Prostate gland (tissue), 2 donors: ENCODE measurements at regions not wholly inside any gene's neighbourhood (a gene's known extent, or its start where the extent isn't known, plus 50 kb on each side); places are given as distances from the start of the nearest gene placed in this dataset.
"Not testable (repeated sequence)": the region's sequence is repeated elsewhere in the genome, so short reads cannot be mapped to it uniquely, and the experiment has no call there.

Experiments used
- DNase-seq: peaks from one replicate; pipeline ENCODE4 v3.0.0-alpha.2; 2019; ENCODE audit warnings: low spot score
- H3K27ac ChIP-seq, 2 donors: fragments of 200-600 bp; sonication (generic); 2 replicates each; pipeline ENCODE4 v1.5.1; 2017 to 2019
- H3K27me3 ChIP-seq: fragments of 200-600 bp; sonication (generic); replicated peaks from 2 replicates; pipeline ENCODE4 v1.5.1; 2019; ENCODE audit not compliant: insufficient read depth
- H3K36me3 ChIP-seq, 2 donors: fragments of 200-600 bp; sonication (generic); 1 replicate in 1 of 2; 2 replicates in 1 of 2; pipeline versions ENCODE4 v1.5.1 to v1.8.1; 2017 to 2019
- H3K4me1 ChIP-seq: fragments of 200-600 bp; sonication (generic); replicated peaks from 2 replicates; pipeline ENCODE4 v1.5.1; 2019
- H3K4me3 ChIP-seq, 2 donors: fragments of 200-600 bp; sonication (generic); 2 replicates each; pipeline ENCODE4 v1.5.1; 2017 to 2019
- H3K9me3 ChIP-seq: fragments of 200-600 bp; sonication (generic); 2 replicates; pipeline ENCODE4 v1.5.1; 2017
- CTCF ChIP-seq, 4 experiments: fragments of 200-600 bp in 2 of 4; fragments of 450-650 bp in 2 of 4; sonication (generic) in 2 of 4; IDR thresholded peaks; 1 replicate in 3 of 4; 2 replicates in 1 of 4; pipeline ENCODE4 v1.5.1; 2016 to 2019; ENCODE audit warnings: antibody characterized with exemption in 4 of 4, mild to moderate bottlenecking in 2 of 4, moderate library complexity in 2 of 4
- POLR2A ChIP-seq: fragments of 450-650 bp; IDR thresholded peaks from one replicate; pipeline ENCODE4 v1.6.1; 2016; ENCODE audit warnings: antibody characterized with exemption, mild to moderate bottlenecking
- POLR2AphosphoS5 ChIP-seq: sonication (generic); formaldehyde crosslinking; IDR thresholded peaks from one replicate; pipeline ENCODE4 v1.6.1; 2017; ENCODE audit warnings: antibody characterized with exemption
- WGBS: methylation state at CpG from one replicate; pipeline ENCODE4 v1.1.5; 2018; 5-methylcytosine and 5-hydroxymethylcytosine counted together
- intact Hi-C: fragments of 100-400 bp; cut with DNase I; formaldehyde crosslinking; loops from one replicate; pipeline ENCODE4 v1.14.2; 2022

GRCh38 chr3:87822563-87822962 is 236.2 kb downstream of the CGGBP1 start:
- intact Hi-C loops: no loop called here
- WGBS: 49% methylated on average over 2 of the region's 2 CpGs

GRCh38 chr3:87813503-87813902 is 245.3 kb downstream of the CGGBP1 start:
- H3K9me3 ChIP-seq, DNase-seq, H3K4me1 ChIP-seq, H3K4me3 ChIP-seq, H3K27me3 ChIP-seq, intact Hi-C loops, H3K27ac ChIP-seq, H3K36me3 ChIP-seq: not testable (repeated sequence)
- 87% methylated on average over 6 of the region's 6 CpGs for WGBS

More at GRCh38 chr3:87822563-87822962, 236.2 kb downstream of the CGGBP1 start:
- Histone ChIP-seq H3K27ac (no peak overlapping the region), H3K4me1 (no peaks in the 10 kb centered on the region), H3K4me3 (no peak overlapping the region), H3K9me3 (no peaks in the 10 kb centered on the region), H3K36me3 (no peaks in the 10 kb centered on the region), H3K27me3 (no peaks in the 10 kb centered on the region)
- no peak for DNase-seq
- TF ChIP-seq POLR2AphosphoS5: no peak
- TF ChIP-seq POLR2A: no peak
- TF ChIP-seq CTCF (IDR thresholded peaks at IDR 0.05): no peak

GRCh38 chr3:87811953-87812352 is 246.9 kb downstream of the CGGBP1 start:
- no peaks in the 10 kb centered on the region for H3K27me3 ChIP-seq
- TF ChIP-seq POLR2A: no peak
- TF ChIP-seq CTCF (IDR thresholded peaks at IDR 0.05): no peak
- TF ChIP-seq POLR2AphosphoS5: no peak
- intact Hi-C loops: no loop called here
- DNase-seq: no peak
- no peak overlapping the region for H3K27ac ChIP-seq
- no peaks in the 10 kb centered on the region for H3K36me3 ChIP-seq
- H3K4me3 ChIP-seq: no peak overlapping the region
- no peaks in the 10 kb centered on the region for H3K9me3 ChIP-seq
- no peaks in the 10 kb centered on the region for H3K4me1 ChIP-seq
- 68% methylated on average over 2 of the region's 2 CpGs for WGBS

- no peak for DNase-seq
- Histone ChIP-seq H3K4me1 (no peaks in the 10 kb centered on the region), H3K27ac (no peak overlapping the region), H3K4me3 (no peak overlapping the region), H3K36me3 (no peaks in the 10 kb centered on the region), H3K27me3 (no peaks in the 10 kb centered on the region), H3K9me3 (no peaks in the 10 kb centered on the region)
- intact Hi-C loops: no loop called here
- TF ChIP-seq POLR2A (no peak), CTCF (IDR thresholded peaks at IDR 0.05) (no peak), POLR2AphosphoS5 (no peak)
Observed at GRCh38 chr3:87810452-87811016, 248.3 kb downstream of the CGGBP1 start.

- WGBS: 89% methylated on average over 5 of the region's 5 CpGs
- Histone ChIP-seq H3K4me3 (no peak overlapping the region), H3K27me3 (no peaks in the 10 kb centered on the region), H3K27ac (no peak overlapping the region), H3K4me1 (no peaks in the 10 kb centered on the region), H3K9me3 (no peaks in the 10 kb centered on the region), H3K36me3 (no peaks in the 10 kb centered on the region)
- intact Hi-C loops: no loop called here
- DNase-seq: no peak
- TF ChIP-seq CTCF (IDR thresholded peaks at IDR 0.05): no peak
- TF ChIP-seq POLR2AphosphoS5: no peak
- no peak for TF ChIP-seq POLR2A
Observed at GRCh38 chr3:87805670-87806069, 253.1 kb downstream of the CGGBP1 start.
